ENCODE measurements at regions not wholly inside any gene's neighbourhood (a gene's known extent, or its start where the extent isn't known, plus 50 kb on each side); places are given as distances from the start of the nearest gene placed in this dataset.
"Not testable (repeated sequence)": the region's sequence is repeated elsewhere in the genome, so short reads cannot be mapped to it uniquely, and the experiment has no call there.

DNA sequence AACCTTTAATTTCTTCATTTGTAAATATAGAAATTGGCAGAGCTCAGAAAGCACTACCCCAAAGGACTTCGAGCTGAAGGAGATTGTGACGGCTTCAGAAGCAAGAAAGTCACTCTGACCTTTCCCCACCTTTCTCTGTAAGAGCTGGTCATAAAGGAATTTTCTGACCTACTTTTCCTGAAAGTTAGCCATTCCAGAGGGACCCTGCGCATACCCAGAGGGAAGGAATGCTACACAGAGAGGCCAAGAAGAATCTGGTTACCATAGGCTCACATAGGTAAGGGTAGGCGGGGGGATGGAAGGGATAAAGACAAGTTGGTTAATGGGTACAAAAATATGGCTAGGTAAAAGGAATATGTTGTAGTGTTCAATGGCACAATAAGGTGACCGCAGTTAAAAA, 1080.3 kb downstream of the ZPLD1 start:
- no peak for DNase-seq

DNA sequence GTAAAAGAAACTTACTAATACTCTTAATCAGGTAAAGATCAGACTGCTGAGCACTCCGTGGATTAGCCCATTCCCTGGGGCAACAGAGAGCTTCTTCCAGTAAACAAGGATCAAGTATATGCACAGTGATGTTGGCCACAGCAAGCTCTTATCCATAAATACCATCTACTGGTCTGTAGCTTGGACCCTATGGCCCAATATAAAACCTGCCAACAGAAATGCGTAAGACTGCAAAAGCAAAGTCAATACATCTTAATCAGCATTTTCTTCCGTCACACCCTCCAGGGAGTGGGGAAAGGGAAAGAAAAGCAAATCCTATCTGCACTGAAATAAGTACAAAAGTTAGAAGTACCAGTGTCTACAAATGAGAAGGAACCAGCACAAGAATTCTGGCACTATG, 1082.1 kb downstream of the ZPLD1 start:
- no peak for DNase-seq

DNA sequence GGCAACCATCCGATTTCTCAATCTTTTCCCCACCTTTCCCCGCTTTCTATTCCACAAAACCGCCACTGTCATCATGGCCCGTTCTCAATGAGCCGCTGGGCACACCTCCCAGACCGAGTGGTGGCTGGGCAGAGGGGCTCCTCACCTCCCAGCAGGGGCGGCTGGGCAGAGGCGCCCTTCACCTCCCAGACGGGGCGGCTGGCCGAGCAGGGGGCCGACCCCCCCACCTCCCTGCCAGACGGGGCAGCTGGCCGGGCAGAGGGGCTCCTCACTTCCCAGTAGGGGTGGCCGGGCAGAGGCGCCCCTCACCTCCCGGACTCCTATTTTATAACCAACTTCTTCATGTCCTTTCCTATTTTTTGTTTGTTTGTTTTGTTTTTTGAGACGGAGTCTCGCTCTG, 1096.5 kb downstream of the ZPLD1 start:
- DNase-seq: not testable (repeated sequence)

DNA sequence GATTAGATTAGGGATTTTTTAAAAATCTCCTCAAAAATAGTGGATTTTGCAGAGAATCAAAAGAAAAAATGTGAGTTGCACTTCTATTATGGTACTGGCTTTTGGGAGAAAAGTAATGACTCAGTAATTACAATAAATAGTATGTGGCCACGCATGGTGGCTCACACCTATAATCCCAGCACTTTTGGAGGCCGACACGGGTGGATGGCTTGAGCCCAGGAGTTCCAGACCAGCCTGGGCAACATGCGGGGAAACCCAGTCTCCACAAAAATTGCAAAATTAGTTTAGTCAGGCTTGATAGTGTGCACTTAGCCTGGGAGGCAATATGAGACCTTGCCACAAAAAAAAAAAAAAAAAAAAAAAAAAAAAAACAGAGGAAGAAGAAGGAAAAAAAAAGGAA, 1098.2 kb downstream of the ZPLD1 start:
- DNase-seq: no peak

GRCh38 chr3:103554451-103554850, 1119.6 kb downstream of the ZPLD1 start:
- no peak for DNase-seq

- DNase-seq: not testable (repeated sequence)
These were observed 1129.3 kb downstream of the ZPLD1 start for GRCh38 chr3:103564116-103564515.

GRCh38 chr3:103585809-103586208, 1151.0 kb downstream of the ZPLD1 start:
- DNase-seq: no peak

DNA sequence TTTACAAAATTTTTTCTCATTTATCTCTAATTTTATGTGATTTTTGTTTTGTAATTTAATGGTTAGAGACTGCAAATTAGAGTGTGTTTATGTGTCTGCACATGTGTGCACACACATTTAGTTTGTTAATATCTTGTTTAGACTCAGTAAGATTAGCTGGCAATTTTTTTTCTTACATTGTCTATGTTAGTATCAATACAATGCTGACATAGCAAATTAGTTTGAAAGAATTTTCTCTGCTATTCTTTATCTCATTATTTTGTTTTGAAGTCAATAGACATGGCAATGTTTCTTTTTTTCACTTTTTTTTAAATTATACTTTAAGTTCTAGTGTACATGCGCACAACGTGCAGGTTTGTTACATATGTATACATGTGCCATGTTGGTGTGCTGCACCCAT, 1155.0 kb downstream of the ZPLD1 start:
- no peak for DNase-seq

DNA sequence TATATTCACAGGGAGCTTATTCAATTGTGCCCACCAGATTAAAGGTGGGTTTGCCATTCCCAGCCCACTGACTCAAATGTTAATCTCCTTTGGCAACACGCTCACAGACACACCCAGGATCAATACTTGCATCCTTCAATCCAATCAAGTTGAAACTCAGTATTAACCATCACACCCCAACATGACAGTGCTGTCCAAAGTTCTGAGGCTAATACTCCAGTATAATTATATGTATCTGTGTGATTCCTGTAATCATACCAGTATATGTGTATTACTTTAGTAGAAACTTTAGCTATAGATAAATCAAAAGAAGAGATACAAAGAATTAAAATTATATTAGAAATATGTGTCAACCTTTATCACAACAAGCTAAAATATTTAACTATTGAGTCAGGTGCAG, 1166.0 kb downstream of the ZPLD1 start:
- DNase-seq: no peak

DNA sequence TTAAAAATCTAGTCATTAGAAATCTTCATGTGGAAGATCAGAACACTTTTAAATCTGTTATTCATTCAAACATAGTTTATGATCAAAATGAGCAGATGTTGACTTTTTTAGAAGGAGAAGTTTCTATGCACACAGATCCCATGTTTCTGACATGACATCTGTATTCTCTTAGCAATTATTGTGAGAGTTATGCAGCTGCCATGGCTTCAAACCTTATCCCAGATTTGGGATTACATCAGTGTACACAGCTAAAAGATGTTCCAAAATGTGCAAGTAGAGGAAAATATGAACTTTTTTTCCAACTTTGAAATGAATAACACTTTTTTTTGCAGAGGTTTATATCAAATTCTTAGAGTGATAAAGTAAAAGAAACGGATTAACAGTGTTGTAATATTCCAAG, 1166.9 kb downstream of the ZPLD1 start:
- no peak for DNase-seq

- no peak for DNase-seq
These were observed 1174.7 kb downstream of the ZPLD1 start for GRCh38 chr3:103609472-103609871.

- DNase-seq: no peak
These were observed 1178.8 kb downstream of the ZPLD1 start for GRCh38 chr3:103613397-103614156.

- no peak for DNase-seq
These were observed 1179.9 kb downstream of the ZPLD1 start for GRCh38 chr3:103614719-103615118.

DNA sequence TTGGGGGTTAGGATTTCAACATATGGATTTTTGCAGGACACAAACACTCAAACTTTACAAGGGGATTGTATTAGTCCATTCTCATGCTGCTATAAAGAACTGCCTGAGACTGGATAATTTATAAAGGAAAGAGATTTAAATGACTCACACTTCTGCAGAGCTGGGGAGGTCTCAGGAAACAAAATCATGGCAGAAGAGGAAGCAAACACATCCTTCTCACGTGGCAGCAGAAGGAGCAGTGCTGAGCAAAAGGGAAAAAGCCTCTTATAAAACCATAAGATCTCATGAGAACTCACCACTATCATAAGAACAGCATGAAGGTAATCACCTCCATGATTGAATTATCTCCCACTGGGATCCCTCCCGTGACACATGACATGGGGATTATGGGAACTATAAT, 1183.1 kb downstream of the ZPLD1 start:
- DNase-seq: no peak

- no peak for DNase-seq
These were observed 1189.5 kb downstream of the ZPLD1 start for GRCh38 chr3:103624271-103624670.

DNA sequence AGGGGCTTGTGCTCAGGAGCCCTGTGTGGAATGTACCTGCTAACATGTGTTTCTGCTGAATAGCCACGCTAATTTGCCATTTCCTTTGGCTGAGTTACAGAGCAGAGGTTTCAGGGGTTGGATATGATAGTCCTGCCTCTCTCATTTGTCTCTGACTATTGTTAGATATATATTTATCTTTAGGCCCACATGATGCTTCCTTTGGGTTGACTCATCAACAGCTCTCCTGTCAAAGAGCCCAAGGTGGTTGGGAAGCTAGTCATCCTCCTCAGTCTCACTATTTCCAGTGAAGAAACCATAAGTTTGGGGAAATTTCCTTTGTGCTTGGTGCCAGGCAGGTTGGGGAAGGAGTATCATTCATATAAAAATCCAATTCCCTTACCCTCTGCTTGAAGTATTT, 1194.6 kb downstream of the ZPLD1 start:
- no peak for DNase-seq

- no peak for DNase-seq
These were observed 1209.6 kb downstream of the ZPLD1 start for GRCh38 chr3:103644450-103644849.

DNA sequence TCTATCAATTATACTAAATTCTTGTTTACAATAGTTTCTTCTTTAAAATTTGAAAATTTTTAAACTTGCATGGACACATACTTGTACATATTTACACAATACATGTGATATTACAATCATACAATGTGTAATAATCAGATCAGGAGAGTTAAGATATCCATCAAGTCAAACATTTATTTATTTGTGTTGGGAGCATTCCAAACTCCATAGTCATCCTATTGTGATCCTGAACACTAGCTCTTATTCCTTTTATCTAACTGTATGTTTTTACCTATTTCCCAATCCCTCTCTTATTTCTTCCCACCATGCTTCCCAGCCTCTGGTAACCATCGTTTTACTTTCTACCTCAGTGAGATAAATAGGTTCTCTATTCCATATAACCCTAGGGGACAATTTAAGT, 1219.2 kb downstream of the ZPLD1 start:
- no peak for DNase-seq

- DNase-seq: no peak
These were observed 1222.9 kb downstream of the ZPLD1 start for GRCh38 chr3:103657756-103658155.

- DNase-seq: no peak
These were observed 1226.0 kb downstream of the ZPLD1 start for GRCh38 chr3:103660810-103661209.

- DNase-seq: no peak
These were observed 1227.8 kb downstream of the ZPLD1 start for GRCh38 chr3:103662591-103662990.

DNA sequence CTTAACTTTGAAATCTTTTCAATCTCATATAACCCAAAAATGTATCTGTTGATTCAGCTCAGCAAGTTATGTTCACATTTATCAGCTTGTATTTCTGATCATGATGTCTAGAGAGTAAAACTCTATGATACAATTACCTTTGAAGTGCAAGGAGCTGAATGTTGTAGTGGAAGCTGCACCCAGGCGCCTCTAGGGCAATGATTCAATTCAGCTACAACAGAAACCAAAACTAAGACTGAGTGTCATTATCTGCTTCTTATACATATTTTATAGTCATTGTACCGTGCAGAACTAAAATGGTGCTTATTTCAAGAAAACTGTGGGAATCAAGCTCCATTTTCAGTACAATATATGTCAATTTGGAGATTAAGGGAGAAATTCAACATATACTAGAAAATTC, 1237.5 kb downstream of the ZPLD1 start:
- no peak for DNase-seq

- no peak for DNase-seq
These were observed 1250.1 kb downstream of the ZPLD1 start for GRCh38 chr3:103684904-103685303.

GRCh38 chr3:103685939-103686338, 1251.1 kb downstream of the ZPLD1 start:
- no peak for DNase-seq

DNA sequence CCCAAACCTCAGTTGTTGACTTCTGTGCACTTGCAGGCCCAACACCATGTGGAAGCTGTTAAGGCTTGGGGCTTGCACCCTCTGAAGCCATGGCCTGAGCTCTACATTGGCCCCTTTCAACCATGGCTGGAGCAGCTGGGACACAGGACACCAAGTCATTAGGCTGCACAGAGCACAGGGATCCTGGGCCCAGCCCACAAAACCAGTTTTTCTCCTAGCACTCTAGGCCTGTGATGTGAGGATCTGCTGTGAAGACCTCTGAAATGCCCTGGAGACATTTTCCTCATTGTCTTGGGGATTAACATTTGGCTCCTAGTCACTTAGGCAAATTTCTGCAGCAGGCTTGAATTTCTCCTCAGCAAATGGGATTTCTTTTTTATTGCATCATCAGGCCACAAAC, 1255.7 kb downstream of the ZPLD1 start:
- no peak for DNase-seq

All from GOT3 (cell line).